ENCODE measurements at regions not wholly inside any gene's neighbourhood (a gene's known extent, or its start where the extent isn't known, plus 50 kb on each side); places are given as distances from the start of the nearest gene placed in this dataset.

DNA sequence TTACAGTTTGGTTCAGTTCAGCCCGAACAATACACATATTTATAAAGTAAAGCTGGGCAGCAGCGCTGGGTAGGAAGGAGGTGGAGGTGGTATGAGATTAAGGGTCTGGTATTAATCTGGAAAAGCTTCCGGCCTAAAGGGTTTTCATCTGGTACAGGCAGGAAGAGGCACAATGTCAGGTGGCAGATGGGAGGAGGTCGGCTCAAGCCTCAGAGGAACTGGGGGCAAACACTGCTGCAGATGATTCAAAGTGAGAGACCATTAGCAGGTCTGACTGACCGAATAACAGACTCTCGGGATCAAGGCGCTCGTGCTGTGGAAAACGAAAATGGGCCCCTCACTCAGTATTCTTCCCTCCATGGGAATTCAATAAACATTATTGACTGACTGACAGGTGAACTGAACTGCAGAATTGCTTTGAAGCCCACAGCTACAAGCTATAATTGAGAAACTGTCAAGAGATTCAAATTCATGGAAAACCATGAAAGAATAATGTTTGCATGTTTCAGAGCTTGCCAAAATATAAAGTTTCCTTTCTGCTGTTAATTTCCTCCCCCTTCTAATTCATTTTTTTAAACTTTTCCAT, 75.3 kb downstream of the TMEM167A start:
- 83% methylated on average over 9 of the region's 9 CpGs for WGBS
- H3K4me1 ChIP-seq (ENCODE audit: control insufficient read depth in 4 of 4, insufficient read depth in 4 of 4, low read length in 3 of 4) = no peaks in the 10 kb centered on the region

DNA sequence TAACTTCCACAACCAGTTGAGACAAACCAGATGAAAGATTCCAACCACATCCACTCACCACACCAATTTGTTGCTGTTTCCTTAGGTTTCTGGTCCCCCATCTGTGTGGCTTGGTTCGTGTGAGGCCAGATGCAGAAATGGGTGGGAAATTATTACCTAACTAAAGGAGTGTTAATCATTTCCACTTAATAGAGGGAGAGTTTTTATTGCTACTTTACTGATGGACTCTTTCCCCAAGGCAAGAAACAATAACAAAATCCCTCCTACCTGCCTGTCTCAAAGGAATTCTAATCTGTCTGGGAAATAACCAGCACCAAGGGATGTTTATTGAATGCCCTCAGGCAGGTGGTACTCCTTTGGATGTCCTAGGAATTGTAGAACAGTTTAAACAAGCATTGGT, 76.3 kb downstream of the TMEM167A start:
- Histone ChIP-seq H3K36me3 (ENCODE audit: control insufficient read depth in 4 of 4, insufficient read depth in 3 of 4, low read depth in 1 of 4, low read length in 3 of 4) (no peaks in the 10 kb centered on the region), H3K27me3 (ENCODE audit: control insufficient read depth in 4 of 4, insufficient read depth in 4 of 4, low read length in 3 of 4) (no peaks in the 10 kb centered on the region), H3K4me1 (ENCODE audit: control insufficient read depth in 4 of 4, insufficient read depth in 4 of 4, low read length in 3 of 4) (no peaks in the 10 kb centered on the region), H3K9ac (ENCODE audit: low read depth in 1 of 2, low read length in 2 of 2) (no peak overlapping the region), H3K4me3 (ENCODE audit: low read depth in 1 of 3, low read length in 3 of 3) (no peak overlapping the region), H3K27ac (ENCODE audit: low read depth in 1 of 2, low read length in 2 of 2) (no peak overlapping the region), H3K9me3 (ENCODE audit: control insufficient read depth in 4 of 4, low read length in 3 of 4) (no peaks in the 10 kb centered on the region)
- DNase-seq (ENCODE audit: low spot score) = no peak
- 73% methylated on average over 1 of the region's 1 CpG for WGBS
- TF ChIP-seq, protein P1, sequence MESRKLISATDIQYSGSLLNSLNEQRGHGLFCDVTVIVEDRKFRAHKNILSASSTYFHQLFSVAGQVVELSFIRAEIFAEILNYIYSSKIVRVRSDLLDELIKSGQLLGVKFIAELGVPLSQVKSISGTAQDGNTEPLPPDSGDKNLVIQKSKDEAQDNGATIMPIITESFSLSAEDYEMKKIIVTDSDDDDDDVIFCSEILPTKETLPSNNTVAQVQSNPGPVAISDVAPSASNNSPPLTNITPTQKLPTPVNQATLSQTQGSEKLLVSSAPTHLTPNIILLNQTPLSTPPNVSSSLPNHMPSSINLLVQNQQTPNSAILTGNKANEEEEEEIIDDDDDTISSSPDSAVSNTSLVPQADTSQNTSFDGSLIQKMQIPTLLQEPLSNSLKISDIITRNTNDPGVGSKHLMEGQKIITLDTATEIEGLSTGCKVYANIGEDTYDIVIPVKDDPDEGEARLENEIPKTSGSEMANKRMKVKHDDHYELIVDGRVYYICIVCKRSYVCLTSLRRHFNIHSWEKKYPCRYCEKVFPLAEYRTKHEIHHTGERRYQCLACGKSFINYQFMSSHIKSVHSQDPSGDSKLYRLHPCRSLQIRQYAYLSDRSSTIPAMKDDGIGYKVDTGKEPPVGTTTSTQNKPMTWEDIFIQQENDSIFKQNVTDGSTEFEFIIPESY (IDR thresholded peaks at IDR 0.05) = no peak
- TF ChIP-seq HNF4A (conservative IDR thresholded peaks at IDR 0.05) (no peak), FOXA1 (IDR thresholded peaks at IDR 0.05) (no peak), TAF1 (conservative IDR thresholded peaks at IDR 0.05) (no peak), RXRA (IDR thresholded peaks at IDR 0.05) (no peak)
- TF ChIP-seq, protein P2, sequence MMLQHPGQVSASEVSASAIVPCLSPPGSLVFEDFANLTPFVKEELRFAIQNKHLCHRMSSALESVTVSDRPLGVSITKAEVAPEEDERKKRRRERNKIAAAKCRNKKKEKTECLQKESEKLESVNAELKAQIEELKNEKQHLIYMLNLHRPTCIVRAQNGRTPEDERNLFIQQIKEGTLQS (IDR thresholded peaks at IDR 0.05) = no peak

More for the DNA sequence above, 75.3 kb downstream of the TMEM167A start:
- no peak overlapping the region for H3K9ac ChIP-seq (ENCODE audit: low read depth in 1 of 2, low read length in 2 of 2)
- TF ChIP-seq, protein P2 (IDR thresholded peaks at IDR 0.05) = no peak
- TF ChIP-seq RXRA (IDR thresholded peaks at IDR 0.05) = no peak
- no peak for DNase-seq (ENCODE audit: low spot score)
- H3K27ac ChIP-seq (ENCODE audit: low read depth in 1 of 2, low read length in 2 of 2) = no peak overlapping the region
- H3K4me3 ChIP-seq (ENCODE audit: low read depth in 1 of 3, low read length in 3 of 3) = no peak overlapping the region
- H3K36me3 ChIP-seq (ENCODE audit: control insufficient read depth in 4 of 4, insufficient read depth in 3 of 4, low read depth in 1 of 4, low read length in 3 of 4) = no peaks in the 10 kb centered on the region
- H3K27me3 ChIP-seq (ENCODE audit: control insufficient read depth in 4 of 4, insufficient read depth in 4 of 4, low read length in 3 of 4) = no peaks in the 10 kb centered on the region
- no peaks in the 10 kb centered on the region for H3K9me3 ChIP-seq (ENCODE audit: control insufficient read depth in 4 of 4, low read length in 3 of 4)

DNA sequence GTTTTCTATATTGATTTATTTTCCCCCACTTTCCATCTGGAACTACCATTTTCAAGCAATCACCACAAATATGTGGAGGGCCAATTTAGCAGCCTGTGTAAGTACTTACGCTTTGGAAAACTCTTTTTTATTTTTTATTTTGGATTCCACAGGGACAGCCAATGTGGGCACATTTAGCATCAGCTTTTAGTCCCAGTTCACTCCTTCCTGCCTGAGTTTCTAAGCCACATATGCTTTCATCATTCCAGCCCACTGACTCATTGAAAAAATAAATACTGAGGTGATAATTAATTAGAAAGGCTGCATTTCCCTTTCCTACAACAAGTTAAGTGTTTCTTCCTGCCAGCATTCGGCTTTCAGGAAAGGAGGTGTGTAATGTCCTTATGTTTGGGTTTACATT, 76.8 kb downstream of the TMEM167A start:
- no peak for DNase-seq (ENCODE audit: low spot score)
- no peak for TF ChIP-seq RAD21 (IDR thresholded peaks at IDR 0.05)
- TF ChIP-seq, protein P3, sequence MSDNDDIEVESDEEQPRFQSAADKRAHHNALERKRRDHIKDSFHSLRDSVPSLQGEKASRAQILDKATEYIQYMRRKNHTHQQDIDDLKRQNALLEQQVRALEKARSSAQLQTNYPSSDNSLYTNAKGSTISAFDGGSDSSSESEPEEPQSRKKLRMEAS (IDR thresholded peaks at IDR 0.05) = no peak
- TF ChIP-seq, protein P2 (IDR thresholded peaks at IDR 0.05) = no peak
- no peak for TF ChIP-seq HNF4A (conservative IDR thresholded peaks at IDR 0.05)
- TF ChIP-seq, protein P4, sequence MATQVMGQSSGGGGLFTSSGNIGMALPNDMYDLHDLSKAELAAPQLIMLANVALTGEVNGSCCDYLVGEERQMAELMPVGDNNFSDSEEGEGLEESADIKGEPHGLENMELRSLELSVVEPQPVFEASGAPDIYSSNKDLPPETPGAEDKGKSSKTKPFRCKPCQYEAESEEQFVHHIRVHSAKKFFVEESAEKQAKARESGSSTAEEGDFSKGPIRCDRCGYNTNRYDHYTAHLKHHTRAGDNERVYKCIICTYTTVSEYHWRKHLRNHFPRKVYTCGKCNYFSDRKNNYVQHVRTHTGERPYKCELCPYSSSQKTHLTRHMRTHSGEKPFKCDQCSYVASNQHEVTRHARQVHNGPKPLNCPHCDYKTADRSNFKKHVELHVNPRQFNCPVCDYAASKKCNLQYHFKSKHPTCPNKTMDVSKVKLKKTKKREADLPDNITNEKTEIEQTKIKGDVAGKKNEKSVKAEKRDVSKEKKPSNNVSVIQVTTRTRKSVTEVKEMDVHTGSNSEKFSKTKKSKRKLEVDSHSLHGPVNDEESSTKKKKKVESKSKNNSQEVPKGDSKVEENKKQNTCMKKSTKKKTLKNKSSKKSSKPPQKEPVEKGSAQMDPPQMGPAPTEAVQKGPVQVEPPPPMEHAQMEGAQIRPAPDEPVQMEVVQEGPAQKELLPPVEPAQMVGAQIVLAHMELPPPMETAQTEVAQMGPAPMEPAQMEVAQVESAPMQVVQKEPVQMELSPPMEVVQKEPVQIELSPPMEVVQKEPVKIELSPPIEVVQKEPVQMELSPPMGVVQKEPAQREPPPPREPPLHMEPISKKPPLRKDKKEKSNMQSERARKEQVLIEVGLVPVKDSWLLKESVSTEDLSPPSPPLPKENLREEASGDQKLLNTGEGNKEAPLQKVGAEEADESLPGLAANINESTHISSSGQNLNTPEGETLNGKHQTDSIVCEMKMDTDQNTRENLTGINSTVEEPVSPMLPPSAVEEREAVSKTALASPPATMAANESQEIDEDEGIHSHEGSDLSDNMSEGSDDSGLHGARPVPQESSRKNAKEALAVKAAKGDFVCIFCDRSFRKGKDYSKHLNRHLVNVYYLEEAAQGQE (IDR thresholded peaks at IDR 0.05) = no peak
- TF ChIP-seq JUND (IDR thresholded peaks at IDR 0.05) = no peak
- no peak for TF ChIP-seq SP1 (IDR thresholded peaks at IDR 0.05)
- no peak for TF ChIP-seq FOXA2 (IDR thresholded peaks at IDR 0.05)
- no peak for TF ChIP-seq HNF4G (IDR thresholded peaks at IDR 0.05)
- TF ChIP-seq, protein P5, sequence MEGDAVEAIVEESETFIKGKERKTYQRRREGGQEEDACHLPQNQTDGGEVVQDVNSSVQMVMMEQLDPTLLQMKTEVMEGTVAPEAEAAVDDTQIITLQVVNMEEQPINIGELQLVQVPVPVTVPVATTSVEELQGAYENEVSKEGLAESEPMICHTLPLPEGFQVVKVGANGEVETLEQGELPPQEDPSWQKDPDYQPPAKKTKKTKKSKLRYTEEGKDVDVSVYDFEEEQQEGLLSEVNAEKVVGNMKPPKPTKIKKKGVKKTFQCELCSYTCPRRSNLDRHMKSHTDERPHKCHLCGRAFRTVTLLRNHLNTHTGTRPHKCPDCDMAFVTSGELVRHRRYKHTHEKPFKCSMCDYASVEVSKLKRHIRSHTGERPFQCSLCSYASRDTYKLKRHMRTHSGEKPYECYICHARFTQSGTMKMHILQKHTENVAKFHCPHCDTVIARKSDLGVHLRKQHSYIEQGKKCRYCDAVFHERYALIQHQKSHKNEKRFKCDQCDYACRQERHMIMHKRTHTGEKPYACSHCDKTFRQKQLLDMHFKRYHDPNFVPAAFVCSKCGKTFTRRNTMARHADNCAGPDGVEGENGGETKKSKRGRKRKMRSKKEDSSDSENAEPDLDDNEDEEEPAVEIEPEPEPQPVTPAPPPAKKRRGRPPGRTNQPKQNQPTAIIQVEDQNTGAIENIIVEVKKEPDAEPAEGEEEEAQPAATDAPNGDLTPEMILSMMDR (IDR thresholded peaks at IDR 0.05; ENCODE audit: low read depth, low read length, missing input control) = no peak
- TF ChIP-seq FOXA1 (IDR thresholded peaks at IDR 0.05) = no peak
- TF ChIP-seq RXRA (IDR thresholded peaks at IDR 0.05) = no peak
- TF ChIP-seq, protein P1 (IDR thresholded peaks at IDR 0.05) = no peak
- Histone ChIP-seq H3K4me1 (ENCODE audit: control insufficient read depth in 4 of 4, insufficient read depth in 4 of 4, low read length in 3 of 4) (no peaks in the 10 kb centered on the region), H3K9me3 (ENCODE audit: control insufficient read depth in 4 of 4, low read length in 3 of 4) (no peaks in the 10 kb centered on the region), H3K27ac (ENCODE audit: low read depth in 1 of 2, low read length in 2 of 2) (no peak overlapping the region), H3K4me3 (ENCODE audit: low read depth in 1 of 3, low read length in 3 of 3) (no peak overlapping the region), H3K9ac (ENCODE audit: low read depth in 1 of 2, low read length in 2 of 2) (no peak overlapping the region), H3K27me3 (ENCODE audit: control insufficient read depth in 4 of 4, insufficient read depth in 4 of 4, low read length in 3 of 4) (no peaks in the 10 kb centered on the region), H3K36me3 (ENCODE audit: control insufficient read depth in 4 of 4, insufficient read depth in 3 of 4, low read depth in 1 of 4, low read length in 3 of 4) (no peaks in the 10 kb centered on the region)
- WGBS = 73% methylated on average over 2 of the region's 2 CpGs
